Stimulated activated memory B cell treated with anti-CD40 and anti-IgM and Interleukin-4, amounts not matched to agents 10 μg/mL and 1 μg/mL and 100 μg/mL, for 72 hours (primary cell): ENCODE measurements at regions not wholly inside any gene's neighbourhood (a gene's known extent, or its start where the extent isn't known, plus 50 kb on each side); places are given as distances from the start of the nearest gene placed in this dataset.

Experiments used
- ATAC-seq: fragments of 150-1000 bp; cut with Tn5 transposase; 2 replicates; pipeline ENCODE4 v1.10.0; 2021
- H3K27ac Mint-ChIP-seq: one replicate; pipeline ENCODE4 v1.8.0; 2022; ENCODE audit warnings: mild to moderate bottlenecking, mixed read lengths
- H3K27me3 Mint-ChIP-seq: one replicate; pipeline ENCODE4 v1.8.0; 2022; ENCODE audit warnings: mixed read lengths
- H3K36me3 Mint-ChIP-seq: one replicate; pipeline ENCODE4 v1.8.0; 2022; ENCODE audit warnings: mixed read lengths
- H3K4me1 Mint-ChIP-seq: one replicate; pipeline ENCODE4 v1.8.0; 2022; ENCODE audit warnings: mixed read lengths
- H3K4me3 Mint-ChIP-seq: one replicate; pipeline ENCODE4 v1.8.0; 2022; ENCODE audit warnings: mild to moderate bottlenecking, moderate library complexity, mixed read lengths
- H3K9me3 Mint-ChIP-seq: one replicate; pipeline ENCODE4 v1.8.0; 2022; ENCODE audit warnings: mixed read lengths

- H3K4me1 Mint-ChIP-seq: no peaks in the 10 kb centered on the region
- no peak for ATAC-seq
Measured at GRCh38 chr5:135242021-135242865, 156.8 kb downstream of the MACROH2A1 start.

GRCh38 chr5:135241536-135241935 is 157.5 kb downstream of the MACROH2A1 start:
- Mint-ChIP-seq H3K27ac (no peak overlapping the region), H3K4me1 (no peaks in the 10 kb centered on the region), H3K4me3 (no peak overlapping the region), H3K36me3 (no peaks in the 10 kb centered on the region), H3K27me3 (no peaks in the 10 kb centered on the region), H3K9me3 (no peaks in the 10 kb centered on the region)
- no peak for ATAC-seq

More at GRCh38 chr5:135242021-135242865, 156.8 kb downstream of the MACROH2A1 start:
- Mint-ChIP-seq H3K27ac (no peak overlapping the region), H3K36me3 (no peaks in the 10 kb centered on the region), H3K4me3 (no peak overlapping the region), H3K9me3 (no peaks in the 10 kb centered on the region), H3K27me3 (no peaks in the 10 kb centered on the region)

GRCh38 chr5:135240781-135241360 is 158.2 kb downstream of the MACROH2A1 start:
- no peak overlapping the region for H3K27ac Mint-ChIP-seq
- H3K4me3 Mint-ChIP-seq: no peak overlapping the region
- ATAC-seq: no peak
- no peaks in the 10 kb centered on the region for H3K4me1 Mint-ChIP-seq
- H3K27me3 Mint-ChIP-seq: no peaks in the 10 kb centered on the region
- no peaks in the 10 kb centered on the region for H3K36me3 Mint-ChIP-seq
- no peaks in the 10 kb centered on the region for H3K9me3 Mint-ChIP-seq

GRCh38 chr5:135240283-135240633 is 158.8 kb downstream of the MACROH2A1 start:
- Mint-ChIP-seq H3K9me3 (no peaks in the 10 kb centered on the region), H3K36me3 (no peaks in the 10 kb centered on the region), H3K27me3 (no peaks in the 10 kb centered on the region), H3K4me1 (no peaks in the 10 kb centered on the region), H3K4me3 (no peak overlapping the region), H3K27ac (no peak overlapping the region)
- ATAC-seq: no peak

- ATAC-seq: no peak
- Mint-ChIP-seq H3K9me3 (no peaks in the 10 kb centered on the region), H3K27me3 (no peaks in the 10 kb centered on the region), H3K4me1 (no peaks in the 10 kb centered on the region), H3K27ac (no peak overlapping the region), H3K36me3 (no peaks in the 10 kb centered on the region), H3K4me3 (no peak overlapping the region)
Measured at GRCh38 chr5:135239453-135240282, 159.4 kb downstream of the MACROH2A1 start.

- ATAC-seq: no peak
- Mint-ChIP-seq H3K4me1 (no peaks in the 10 kb centered on the region), H3K9me3 (no peaks in the 10 kb centered on the region), H3K27ac (no peak overlapping the region), H3K4me3 (no peak overlapping the region), H3K27me3 (no peaks in the 10 kb centered on the region), H3K36me3 (no peaks in the 10 kb centered on the region)
Measured at GRCh38 chr5:135238622-135239452, 160.2 kb downstream of the MACROH2A1 start.

GRCh38 chr5:135237748-135238103 is 161.3 kb downstream of the MACROH2A1 start:
- no peak overlapping the region for H3K27ac Mint-ChIP-seq
- no peaks in the 10 kb centered on the region for H3K27me3 Mint-ChIP-seq
- no peaks in the 10 kb centered on the region for H3K4me1 Mint-ChIP-seq
- H3K36me3 Mint-ChIP-seq: no peaks in the 10 kb centered on the region
- ATAC-seq: no peak
- no peak overlapping the region for H3K4me3 Mint-ChIP-seq
- no peaks in the 10 kb centered on the region for H3K9me3 Mint-ChIP-seq

- no peak for ATAC-seq
- H3K27ac Mint-ChIP-seq: no peak overlapping the region
- H3K36me3 Mint-ChIP-seq: no peaks in the 10 kb centered on the region
- no peaks in the 10 kb centered on the region for H3K27me3 Mint-ChIP-seq
- H3K4me1 Mint-ChIP-seq: no peaks in the 10 kb centered on the region
- no peaks in the 10 kb centered on the region for H3K9me3 Mint-ChIP-seq
- H3K4me3 Mint-ChIP-seq: no peak overlapping the region
Measured at GRCh38 chr5:135236908-135237747, 161.9 kb downstream of the MACROH2A1 start.

- Mint-ChIP-seq H3K36me3 (no peaks in the 10 kb centered on the region), H3K9me3 (no peaks in the 10 kb centered on the region), H3K4me1 (no peaks in the 10 kb centered on the region), H3K4me3 (no peak overlapping the region), H3K27ac (no peak overlapping the region), H3K27me3 (peaks cover under 1% of the 10 kb centered on the region)
- ATAC-seq: no peak
Measured at GRCh38 chr5:135236228-135236907, 162.7 kb downstream of the MACROH2A1 start.

GRCh38 chr5:135235551-135236227 is 163.3 kb downstream of the MACROH2A1 start:
- H3K27ac Mint-ChIP-seq: no peak overlapping the region

GRCh38 chr5:135234666-135235401 is 164.2 kb downstream of the MACROH2A1 start:
- peaks cover 9% of the 10 kb centered on the region for H3K27me3 Mint-ChIP-seq
- no peak overlapping the region for H3K27ac Mint-ChIP-seq
- no peaks in the 10 kb centered on the region for H3K36me3 Mint-ChIP-seq
- no peak overlapping the region for H3K4me3 Mint-ChIP-seq
- H3K4me1 Mint-ChIP-seq: no peaks in the 10 kb centered on the region
- H3K9me3 Mint-ChIP-seq: no peaks in the 10 kb centered on the region
- ATAC-seq: no peak

More at GRCh38 chr5:135235551-135236227, 163.3 kb downstream of the MACROH2A1 start:
- Mint-ChIP-seq H3K36me3 (no peaks in the 10 kb centered on the region), H3K4me1 (no peaks in the 10 kb centered on the region), H3K9me3 (no peaks in the 10 kb centered on the region), H3K27me3 (peaks cover 8% of the 10 kb centered on the region), H3K4me3 (no peak overlapping the region)
- no peak for ATAC-seq

- no peaks in the 10 kb centered on the region for H3K4me1 Mint-ChIP-seq
- no peaks in the 10 kb centered on the region for H3K9me3 Mint-ChIP-seq
- no peaks in the 10 kb centered on the region for H3K36me3 Mint-ChIP-seq
- no peak overlapping the region for H3K4me3 Mint-ChIP-seq
- no peak for ATAC-seq
- peaks cover 9% of the 10 kb centered on the region for H3K27me3 Mint-ChIP-seq
- no peak overlapping the region for H3K27ac Mint-ChIP-seq
Measured at GRCh38 chr5:135234242-135234641, 164.8 kb downstream of the MACROH2A1 start.

GRCh38 chr5:135233477-135233876 is 165.6 kb downstream of the MACROH2A1 start:
- H3K4me1 Mint-ChIP-seq: no peaks in the 10 kb centered on the region
- H3K4me3 Mint-ChIP-seq: no peak overlapping the region
- H3K27ac Mint-ChIP-seq: no peak overlapping the region
- no peaks in the 10 kb centered on the region for H3K36me3 Mint-ChIP-seq
- H3K9me3 Mint-ChIP-seq: no peaks in the 10 kb centered on the region
- no peak for ATAC-seq
- peaks cover 9% of the 10 kb centered on the region for H3K27me3 Mint-ChIP-seq
